Hematopoietic multipotent progenitor cell treated with erythropoietin and hydrocortisone succinate and interleukin-3 and kit ligand, for 4 days (in vitro differentiated cells): ENCODE measurements at regions not wholly inside any gene's neighbourhood (a gene's known extent, or its start where the extent isn't known, plus 50 kb on each side); places are given as distances from the start of the nearest gene placed in this dataset.

Experiments
- DNase-seq: peaks from one replicate; pipeline ENCODE4 v3.0.0-alpha.2; 2015

DNA sequence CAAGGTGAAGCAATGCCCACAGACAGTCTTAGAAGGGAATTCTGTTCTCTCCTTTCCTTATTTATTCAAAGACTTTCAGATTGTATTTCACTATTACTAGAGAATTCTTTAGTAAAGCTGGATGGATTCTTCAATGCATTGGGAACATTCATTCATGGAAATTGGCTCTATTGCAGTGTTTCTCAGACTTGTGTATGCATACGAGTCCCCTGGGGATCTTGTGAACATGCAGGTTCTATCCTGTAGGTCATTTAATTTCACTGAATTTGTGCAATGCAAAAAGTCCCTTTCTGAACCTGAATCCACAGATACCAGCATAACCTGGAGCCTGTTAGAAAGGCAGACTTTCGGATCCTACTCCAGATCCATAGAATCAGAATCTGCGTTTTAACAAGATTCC lies 160.9 kb upstream of the AHI1 start:
- DNase-seq = no peak

DNA sequence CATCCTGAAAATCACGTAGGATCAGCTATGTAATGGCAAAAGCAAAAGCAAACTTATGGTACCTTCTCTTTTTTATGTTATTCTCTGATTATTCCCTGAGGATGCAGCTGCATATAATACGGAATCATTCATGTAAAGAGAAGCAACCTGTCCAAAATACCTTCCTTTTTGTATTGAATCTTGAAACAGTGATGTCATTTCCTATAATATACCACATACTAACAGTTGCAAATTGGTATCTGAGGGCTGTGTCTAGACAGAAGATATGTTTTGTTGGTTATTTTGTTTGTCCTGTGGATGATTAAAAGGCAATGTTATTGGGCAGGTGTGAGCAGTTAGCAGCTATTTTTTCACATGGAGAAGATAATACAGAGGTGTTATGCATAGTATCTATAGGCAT lies 161.4 kb upstream of the AHI1 start:
- DNase-seq = no peak

DNA sequence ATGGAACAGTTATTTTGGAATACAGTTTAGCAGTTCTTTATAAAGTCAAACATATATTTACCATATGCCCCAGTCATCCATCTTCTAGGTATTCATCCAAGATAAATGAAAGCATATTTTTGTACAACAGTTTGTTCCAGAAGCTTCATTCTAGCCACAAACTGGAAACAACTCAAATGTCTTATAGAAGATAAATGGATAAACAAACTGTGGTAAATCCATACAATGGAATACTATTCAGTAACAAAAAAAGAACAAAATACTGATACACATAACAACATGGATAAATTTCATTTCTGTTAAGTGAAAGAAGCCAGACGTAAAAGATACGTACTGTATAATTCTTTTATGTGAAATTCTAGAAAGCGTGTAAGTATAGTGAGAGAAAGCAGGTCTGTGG lies 167.0 kb upstream of the AHI1 start:
- DNase-seq = no peak

DNA sequence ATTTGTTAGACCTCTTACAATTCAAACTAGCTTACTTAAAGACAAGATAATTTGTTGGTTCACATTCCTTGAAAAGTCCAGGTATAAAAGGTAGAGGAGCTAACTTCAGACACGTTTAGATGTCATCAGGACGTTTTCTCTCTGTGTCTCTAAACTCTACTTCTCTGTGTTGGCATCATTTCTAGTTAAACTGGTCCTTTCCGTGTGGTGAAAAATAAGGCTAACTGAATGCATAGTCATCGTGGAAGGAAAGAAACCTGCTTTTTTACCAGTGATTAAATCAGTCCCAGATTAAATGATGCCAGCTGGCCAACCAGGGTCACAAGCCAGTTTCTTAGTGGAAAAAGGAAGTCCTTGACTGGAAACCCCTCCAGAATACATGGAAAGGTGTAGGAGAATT lies 168.4 kb upstream of the AHI1 start:
- no peak for DNase-seq

DNA sequence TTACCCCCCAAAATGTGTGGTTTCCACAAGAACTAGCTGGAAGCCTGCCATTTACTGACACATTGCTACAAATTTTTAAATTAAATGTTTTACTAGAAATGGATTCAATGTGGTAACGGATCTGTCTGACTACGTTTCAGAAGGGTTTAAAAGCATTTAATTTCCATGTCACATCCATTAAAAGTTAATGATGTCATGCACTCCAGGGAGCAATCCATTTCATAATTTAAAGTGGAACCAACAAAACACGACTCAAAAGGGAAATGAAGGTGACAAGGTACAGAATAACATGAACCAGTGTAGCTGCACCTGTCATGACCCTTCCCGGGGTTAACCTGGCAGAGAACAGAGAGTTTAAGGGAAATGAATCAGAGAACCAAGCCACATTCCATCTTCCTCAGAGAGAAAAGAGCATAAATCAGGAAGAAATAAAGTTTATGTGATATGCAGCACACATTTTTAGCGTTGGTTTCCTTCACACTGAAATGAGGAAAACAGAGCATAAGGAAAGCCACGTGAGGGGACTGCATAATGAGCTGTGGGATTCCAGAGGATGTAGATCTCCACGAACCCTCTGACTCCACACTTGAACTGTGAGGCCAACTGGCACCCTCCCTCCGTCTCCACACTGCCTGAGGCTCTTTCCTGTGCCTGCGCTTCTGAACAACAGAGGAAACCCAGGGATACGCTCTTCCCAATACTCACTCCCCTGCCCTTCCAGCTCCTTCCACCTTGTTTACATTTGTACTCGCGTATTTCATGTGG lies 170.3 kb upstream of the AHI1 start:
- DNase-seq = no peak

DNA sequence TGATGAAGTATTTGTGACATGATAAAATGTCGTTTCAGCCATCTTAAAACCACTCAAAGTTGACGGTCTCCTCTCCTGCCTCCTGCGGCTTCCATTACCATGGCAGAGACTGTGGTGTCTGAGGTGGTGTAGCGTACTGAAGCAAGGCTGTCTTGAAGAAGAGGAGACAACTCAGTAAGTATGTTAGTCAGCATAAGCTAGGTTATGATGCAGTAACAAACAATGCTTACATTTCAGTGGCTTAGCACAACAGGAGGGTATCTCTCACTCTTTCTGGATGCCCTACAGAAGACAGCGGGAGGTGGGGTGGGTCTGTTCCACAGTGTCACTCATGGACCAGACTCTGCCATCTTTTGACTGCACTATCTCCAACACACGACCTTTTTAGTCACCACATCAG lies 174.7 kb upstream of the AHI1 start:
- DNase-seq = no peak

DNA sequence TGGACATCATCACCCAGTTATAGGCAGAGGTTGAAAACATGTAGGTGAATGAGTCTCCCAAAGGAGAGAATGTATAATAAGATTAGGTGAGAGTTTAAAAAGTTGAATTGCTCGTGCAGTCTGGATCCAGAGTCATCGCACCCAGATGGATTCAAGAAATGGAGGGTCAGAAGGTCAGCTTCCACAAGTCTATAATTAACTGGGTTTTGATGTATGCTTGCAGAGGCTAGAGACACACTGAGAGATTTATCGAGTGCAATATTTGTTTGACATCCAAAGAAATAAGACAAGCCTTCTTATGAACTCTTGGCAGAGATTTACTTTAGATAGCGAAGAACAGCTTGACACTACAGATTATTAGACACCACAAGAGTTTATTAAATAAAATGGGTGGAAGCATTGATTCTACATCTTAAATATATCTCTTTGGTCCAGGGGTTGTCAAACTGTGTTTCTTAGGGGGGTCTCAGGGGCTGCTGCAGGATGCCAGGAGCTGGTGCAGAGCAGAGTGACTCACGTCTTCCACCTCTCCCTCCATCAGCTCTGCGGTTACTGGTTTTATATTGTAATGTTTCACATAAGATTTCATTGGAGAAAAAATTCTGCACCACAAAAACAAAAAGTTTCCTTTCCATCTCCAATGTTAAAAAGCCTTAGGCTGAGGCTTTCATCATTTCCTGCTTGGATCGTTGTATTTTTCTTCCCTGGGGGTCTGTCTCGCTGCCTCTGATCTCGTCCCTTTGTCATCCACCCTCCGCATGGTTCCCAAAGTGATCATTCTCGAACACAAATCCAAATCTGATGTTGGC lies 176.2 kb upstream of the AHI1 start:
- no peak for DNase-seq

DNA sequence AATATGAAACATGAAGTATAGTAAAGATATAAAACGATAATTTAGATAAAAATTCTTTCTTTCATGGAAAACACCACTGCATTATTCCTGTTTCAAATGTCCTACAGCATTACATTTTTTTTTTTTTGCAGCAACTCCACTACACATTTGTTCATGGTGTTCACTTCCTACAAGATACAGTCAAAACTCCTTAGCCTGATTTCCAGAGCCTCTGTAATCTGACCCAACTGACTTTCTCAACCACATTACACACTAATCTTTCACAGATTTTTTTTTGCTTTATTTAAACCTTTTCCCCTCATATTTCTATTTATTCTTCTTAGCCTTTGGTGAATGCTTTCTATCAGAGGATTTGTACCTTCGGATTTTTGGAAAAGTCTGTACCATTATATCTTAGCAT lies 176.5 kb upstream of the PDE7B start:
- DNase-seq = no peak

DNA sequence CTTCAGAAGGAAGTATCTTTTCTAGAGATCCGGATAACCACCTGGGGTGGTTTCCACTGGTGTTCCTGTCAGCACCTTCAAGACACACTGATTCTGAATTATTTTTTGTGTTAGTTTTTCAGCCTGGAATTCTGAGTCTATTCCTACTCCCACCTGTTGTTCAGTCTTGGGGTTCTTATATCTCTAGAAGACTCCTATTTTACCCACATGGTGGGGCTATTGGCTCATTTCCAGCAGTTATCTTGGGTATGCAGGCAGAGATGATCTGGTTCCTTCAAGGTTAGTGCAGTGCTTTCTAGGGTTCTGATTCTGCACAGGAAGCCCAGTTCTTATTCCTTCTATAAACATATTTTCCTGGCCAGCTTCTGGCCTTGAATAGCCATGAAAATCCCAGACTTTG lies 175.6 kb upstream of the PDE7B start:
- DNase-seq = peak; percentile 85

DNA sequence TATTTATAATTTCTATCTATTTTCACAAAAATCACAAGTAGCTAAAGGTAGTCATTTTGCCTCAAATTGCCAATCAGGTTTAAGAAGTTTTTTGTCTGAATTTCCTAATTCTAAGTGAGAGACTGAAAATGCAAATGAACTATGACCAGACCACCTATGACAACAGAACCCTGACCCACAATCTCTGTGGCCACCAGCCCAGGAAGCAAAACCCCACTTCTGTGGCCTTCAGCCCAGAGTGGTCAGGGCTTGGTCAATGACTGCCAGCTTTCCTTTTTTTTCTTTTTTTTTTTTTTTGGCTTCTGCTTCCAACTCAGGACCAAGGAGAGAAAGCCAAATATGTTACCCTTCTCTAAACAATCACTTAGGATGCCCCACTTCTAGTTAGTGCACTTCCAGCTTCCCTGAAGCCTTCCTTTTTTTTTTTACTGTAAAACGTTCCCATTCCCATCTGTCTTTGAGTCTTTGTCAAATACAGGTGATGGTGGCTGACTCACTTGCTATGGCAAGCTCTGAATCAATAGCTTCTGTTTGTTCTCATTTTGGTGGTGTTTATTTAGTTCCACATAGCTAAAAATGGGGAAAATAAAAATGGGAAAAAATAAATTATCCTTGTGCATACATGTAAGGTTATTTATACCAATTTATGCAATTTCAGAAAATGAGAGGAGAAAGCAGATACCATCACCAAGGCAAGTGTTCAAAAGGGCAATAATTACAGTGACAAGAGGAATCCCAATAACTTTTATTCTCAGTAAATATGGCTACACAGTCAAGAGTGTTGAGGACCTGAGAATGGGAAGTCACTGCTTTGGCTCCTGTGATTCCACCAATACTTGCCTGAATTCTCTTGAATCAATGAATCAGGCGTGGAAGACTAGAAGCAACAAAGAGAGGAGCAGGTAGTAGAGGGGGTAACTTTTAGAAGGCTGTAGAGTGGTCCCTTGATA lies 170.3 kb upstream of the PDE7B start:
- DNase-seq = no peak

DNA sequence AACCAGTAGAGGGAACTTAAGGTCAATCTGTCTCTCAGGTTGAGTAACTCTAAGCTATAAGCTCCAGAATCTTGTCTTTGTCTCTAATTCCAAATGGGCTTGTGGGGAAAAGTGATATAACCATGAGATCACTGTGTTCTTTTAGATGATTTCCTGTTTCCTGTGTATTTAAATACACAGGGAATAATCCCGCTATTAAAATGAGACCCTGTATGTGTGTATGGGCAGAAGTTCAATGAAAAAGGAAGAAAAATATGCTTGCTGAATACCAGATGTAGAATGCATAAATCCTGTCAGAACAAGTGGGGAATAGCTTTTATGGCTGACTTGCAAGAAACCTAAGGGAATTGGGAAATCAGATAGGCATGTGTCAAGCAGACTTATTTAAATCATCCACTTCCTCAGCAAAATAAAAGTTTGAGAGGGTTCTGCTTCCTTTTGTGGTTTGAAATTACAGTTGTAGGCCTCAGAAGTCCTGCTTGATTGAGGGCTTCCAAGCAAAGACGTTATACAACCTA lies 164.7 kb upstream of the PDE7B start:
- DNase-seq = peak; percentile 62

DNA sequence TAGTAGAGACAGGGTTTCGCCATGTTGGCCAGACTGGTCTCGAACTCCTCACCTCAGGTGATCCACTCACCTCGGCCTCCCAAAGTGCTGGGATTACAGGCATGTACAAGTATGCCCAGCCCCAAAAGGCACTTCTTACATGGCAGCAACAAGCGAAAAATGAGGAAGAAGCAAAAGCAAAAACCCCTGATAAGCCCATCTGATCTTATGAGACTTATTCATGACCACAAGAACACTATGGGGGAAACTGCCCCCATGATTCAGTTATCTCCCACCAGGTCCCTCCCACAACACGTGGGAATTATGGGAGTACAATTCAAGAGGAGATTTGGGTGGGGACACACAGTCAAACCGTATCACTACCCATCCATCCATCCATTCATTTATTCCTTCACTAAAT lies 163.0 kb upstream of the PDE7B start:
- DNase-seq = peak; percentile 53

DNA sequence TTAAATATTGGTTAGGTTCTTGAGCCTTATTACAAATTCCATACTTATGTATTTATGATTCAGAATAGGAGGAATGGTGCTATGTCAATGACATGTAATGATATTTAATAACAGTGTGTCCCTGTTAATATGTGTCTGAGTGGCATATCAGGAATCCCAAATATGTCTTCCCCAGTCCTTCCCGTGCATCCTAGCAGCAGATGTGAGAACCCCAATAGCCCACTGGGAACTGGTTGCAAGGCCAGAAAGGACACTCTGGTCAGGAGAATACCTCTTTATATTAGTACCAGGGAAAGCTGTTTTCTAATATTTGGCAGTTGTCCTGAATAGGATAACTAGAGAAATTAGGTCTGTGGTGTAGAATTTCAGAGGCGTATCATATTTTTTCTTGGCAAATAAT lies 159.1 kb upstream of the PDE7B start:
- DNase-seq = no peak

DNA sequence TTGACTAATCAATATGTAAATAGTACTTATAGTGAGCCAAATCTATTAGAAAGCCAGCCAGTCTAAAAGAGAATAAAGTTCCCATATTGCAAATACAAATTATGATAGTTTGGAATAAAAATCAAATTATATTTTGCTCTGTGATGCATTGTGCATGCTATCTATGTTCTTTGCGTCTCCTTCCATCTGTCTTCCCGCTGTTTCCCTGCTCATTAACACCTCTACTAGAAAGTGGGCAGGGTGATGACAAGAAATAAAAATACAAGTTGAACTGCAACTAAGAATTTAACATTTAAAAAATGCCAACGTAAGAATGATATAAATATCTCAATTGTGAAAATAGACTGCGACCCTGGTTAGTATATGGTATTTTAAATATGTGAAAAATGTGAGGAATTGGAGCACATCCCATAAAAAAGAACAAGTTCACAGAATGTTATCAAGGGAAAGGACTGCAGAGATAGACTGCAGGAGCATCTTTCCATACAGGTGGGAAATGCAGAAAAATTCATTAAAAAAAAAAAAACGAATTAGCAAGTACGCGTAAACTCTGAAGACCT lies 157.6 kb upstream of the PDE7B start:
- no peak for DNase-seq

DNA sequence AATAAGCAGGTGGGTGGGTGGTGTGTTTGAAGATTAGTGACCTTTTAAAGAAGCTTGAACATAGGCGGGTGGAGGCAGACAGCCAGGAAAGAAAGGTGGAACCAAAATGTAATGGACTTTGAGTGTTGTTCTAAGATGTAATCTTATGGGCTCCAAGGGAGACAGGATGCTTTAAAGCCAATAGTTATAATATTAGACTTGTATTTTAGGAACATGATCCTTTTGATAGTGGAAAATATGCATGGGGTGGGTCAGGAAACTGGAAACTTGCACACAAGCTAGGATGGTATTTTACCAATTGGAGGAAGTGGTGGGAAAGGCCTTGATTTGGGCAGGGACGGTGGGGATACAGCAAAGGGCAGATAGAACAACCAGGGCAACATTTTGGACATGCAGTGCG lies 151.8 kb upstream of the PDE7B start:
- DNase-seq = no peak

DNA sequence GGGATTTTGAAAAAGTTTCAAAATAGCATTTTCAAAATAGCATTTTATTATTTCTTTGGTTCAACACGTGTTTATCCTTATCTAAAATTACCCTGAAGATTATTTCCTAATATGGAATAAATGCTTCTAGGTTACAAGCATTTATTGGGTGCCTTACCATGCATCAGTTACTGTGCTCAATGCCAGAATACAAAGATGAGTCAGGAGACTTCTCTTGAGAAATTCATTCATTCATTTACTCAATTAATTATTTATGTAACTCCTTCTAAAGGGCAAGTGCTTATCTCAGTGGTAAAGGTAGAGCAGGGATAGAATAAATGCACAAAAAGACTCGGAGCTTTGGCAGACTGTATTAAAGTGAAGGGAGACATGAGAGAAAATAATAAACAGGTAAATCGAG lies 150.1 kb upstream of the PDE7B start:
- no peak for DNase-seq

DNA sequence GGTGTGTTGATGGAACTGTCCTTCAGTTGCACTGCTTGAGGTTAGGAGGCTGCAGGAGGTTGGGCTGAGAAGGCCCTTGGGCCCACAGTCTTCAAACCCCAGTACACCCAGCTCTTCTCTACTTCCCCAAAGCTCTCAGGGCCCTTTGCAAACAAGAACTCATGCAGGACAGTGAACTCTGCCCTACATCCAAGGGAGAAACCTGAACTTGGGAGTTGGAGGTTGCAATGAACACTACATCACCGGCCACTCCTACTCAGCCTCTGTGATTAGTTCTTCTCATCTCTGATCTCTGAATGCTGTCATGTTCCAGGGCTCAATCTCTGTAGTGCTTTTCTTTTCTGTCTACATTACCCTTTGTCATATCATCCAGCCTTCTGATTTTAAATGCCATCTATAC lies 148.5 kb upstream of the PDE7B start:
- peak; percentile 18 for DNase-seq

DNA sequence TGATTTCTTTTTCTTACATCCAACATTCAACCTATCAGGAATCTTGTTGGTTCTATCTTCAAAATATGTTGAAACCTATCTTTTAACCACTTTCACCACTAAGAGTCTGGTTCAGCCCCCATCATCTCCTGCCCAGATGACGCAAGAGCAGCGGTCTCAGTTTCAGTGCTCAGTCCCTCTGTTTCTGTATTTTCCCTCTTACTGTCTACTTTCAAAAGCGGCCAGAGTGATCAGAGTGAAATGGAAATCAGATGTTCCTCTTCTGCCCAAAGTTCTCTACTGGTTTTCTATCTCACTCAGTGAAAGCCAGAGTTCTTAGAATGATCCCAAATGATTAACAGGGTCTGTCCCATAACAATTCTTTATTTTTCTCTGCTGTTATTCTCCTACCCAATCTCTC lies 147.9 kb upstream of the PDE7B start:
- peak; percentile 74 for DNase-seq

DNA sequence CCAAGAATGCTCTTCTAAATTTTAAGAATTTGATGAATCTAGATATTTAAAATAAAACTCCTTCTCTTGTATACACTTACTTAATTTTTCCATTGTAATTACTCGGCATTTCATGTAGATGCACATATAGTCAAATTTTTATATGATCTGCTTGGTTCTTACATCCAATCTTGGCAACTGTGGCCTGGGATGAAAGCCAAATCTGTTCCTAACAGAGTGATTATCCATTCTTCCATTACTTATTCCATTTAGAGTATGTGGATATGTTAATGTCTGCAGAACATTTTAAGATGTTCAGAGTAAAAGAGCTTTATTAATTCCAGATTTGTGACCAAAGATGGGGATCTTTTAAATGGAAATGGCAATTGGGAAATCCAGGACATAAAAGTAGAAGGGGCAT lies 144.1 kb upstream of the PDE7B start:
- DNase-seq = no peak

DNA sequence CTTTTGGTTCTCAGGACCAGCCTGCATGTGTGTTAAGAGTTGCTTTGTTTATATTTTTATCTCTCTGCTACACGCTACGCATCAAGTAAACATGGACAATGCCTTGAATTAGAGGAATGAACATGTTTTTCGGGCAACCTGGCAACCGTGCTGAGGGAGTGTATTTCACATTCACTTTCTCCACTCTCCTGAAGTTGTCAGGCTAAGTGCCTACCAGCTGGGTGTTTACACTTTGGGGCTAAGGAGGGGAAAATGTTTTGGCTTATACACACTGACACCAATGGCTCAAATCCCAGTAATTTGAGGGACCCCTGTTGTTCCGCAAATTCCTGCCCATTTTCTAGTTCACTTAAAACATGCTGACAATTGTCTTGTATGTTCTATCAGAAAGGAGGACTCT lies 141.5 kb upstream of the PDE7B start:
- no peak for DNase-seq

DNA sequence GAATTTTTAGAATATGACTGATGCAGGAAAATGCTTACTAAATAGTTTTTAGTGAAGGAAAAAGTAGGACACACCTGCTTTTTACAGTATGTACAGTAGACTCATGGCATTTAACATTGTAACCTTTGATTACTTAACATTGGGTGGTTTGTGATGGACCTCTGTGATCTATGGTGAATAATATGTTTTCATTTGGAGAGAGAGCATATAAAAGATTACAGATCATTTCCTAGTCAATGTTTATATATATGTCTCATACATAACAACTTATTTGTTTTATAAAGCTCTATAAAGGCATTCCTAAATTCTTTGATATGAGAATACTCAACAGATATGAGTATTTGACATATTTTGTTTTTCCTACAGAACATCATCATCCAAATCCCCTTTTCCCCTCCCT lies 129.3 kb upstream of the PDE7B start:
- no peak for DNase-seq

DNA sequence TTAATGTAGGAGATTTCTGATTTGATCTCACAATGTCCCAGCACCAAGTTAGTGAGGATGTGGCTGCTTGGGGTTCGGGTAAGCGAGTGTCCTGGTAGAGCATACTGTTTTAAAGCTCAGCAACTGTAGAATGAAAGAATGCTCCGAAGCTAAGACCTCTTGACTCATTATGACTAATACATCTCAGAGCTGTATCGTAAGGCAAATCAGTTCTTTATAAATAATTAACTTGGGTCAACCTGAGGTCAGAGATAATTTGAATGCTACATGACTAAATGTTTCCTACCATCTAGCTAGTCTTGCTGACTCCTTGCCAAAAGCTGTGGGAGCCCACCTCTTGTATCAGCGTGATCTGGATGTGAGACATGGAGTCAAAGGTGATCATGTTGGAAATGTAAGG lies 128.8 kb upstream of the PDE7B start:
- no peak for DNase-seq

DNA sequence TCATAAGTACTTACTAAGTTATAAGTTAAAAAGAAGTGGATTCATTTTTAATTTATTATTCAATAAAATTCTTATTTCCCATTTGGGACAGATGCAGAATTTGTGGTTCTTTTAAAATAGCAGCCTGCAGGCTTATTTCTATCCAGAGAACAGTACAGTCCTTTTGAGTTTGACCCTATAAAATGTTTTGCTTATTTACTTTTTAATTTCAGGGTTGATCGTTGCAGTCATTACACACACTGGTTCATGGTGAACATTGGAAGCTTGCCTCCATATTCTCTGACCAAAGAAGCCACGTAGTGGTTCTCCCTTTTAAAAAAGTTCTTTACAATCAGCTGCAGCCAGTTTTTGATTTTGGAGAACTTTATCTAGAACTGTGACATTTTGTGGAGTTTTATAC lies 122.9 kb upstream of the PDE7B start:
- no peak for DNase-seq
